ENCODE measurements at regions not wholly inside any gene's neighbourhood (a gene's known extent, or its start where the extent isn't known, plus 50 kb on each side); places are given as distances from the start of the nearest gene placed in this dataset.

- DNase-seq (ENCODE audit: low read depth): no peak
Observed at GRCh38 chr13:40477623-40478608, 188.5 kb downstream of the FOXO1 start.

GRCh38 chr13:40478775-40479174 is 187.7 kb downstream of the FOXO1 start:
- DNase-seq (ENCODE audit: low read depth): no peak

- no peak for DNase-seq (ENCODE audit: low read depth)
Observed at GRCh38 chr13:40479196-40479845, 187.1 kb downstream of the FOXO1 start.

- DNase-seq (ENCODE audit: low read depth): peak; percentile 27
Observed at GRCh38 chr13:40480012-40480914, 186.2 kb downstream of the FOXO1 start.

GRCh38 chr13:40480915-40481516 is 185.4 kb downstream of the FOXO1 start:
- DNase-seq (ENCODE audit: low read depth): no peak

- no peak for DNase-seq (ENCODE audit: low read depth)
Observed at GRCh38 chr13:40483601-40484000, 182.8 kb downstream of the FOXO1 start.

- no peak for DNase-seq (ENCODE audit: low read depth)
Observed at GRCh38 chr13:40484101-40484800, 182.2 kb downstream of the FOXO1 start.

GRCh38 chr13:40484974-40485373 is 181.5 kb downstream of the FOXO1 start:
- DNase-seq (ENCODE audit: low read depth): no peak

- no peak for DNase-seq (ENCODE audit: low read depth)
Observed at GRCh38 chr13:40485611-40486517, 180.6 kb downstream of the FOXO1 start.

- DNase-seq (ENCODE audit: low read depth): no peak
Observed at GRCh38 chr13:40486518-40487163, 179.8 kb downstream of the FOXO1 start.

GRCh38 chr13:40488869-40489391 is 177.5 kb downstream of the FOXO1 start:
- no peak for DNase-seq (ENCODE audit: low read depth)

- DNase-seq (ENCODE audit: low read depth): peak; percentile 74
Observed at GRCh38 chr13:40490086-40490758, 176.2 kb downstream of the FOXO1 start.

- DNase-seq (ENCODE audit: low read depth): no peak
Observed at GRCh38 chr13:40492511-40492910, 173.9 kb downstream of the FOXO1 start.

GRCh38 chr13:40494513-40494912 is 171.9 kb downstream of the FOXO1 start:
- DNase-seq (ENCODE audit: low read depth): no peak

- DNase-seq (ENCODE audit: low read depth): no peak
Observed at GRCh38 chr13:40494946-40495620, 171.4 kb downstream of the FOXO1 start.

- no peak for DNase-seq (ENCODE audit: low read depth)
Observed at GRCh38 chr13:40495621-40496001, 170.8 kb downstream of the FOXO1 start.

- no peak for DNase-seq (ENCODE audit: low read depth)
Observed at GRCh38 chr13:40496035-40496810, 170.2 kb downstream of the FOXO1 start.

All from renal cortical epithelial cell (primary cell).